A549 (cell line): ENCODE measurements at regions not wholly inside any gene's neighbourhood (a gene's known extent, or its start where the extent isn't known, plus 50 kb on each side); places are given as distances from the start of the nearest gene placed in this dataset.

Source experiments
- CTCF ChIP-seq: fragments of >200 bp; sonication (Bioruptor Twin); formaldehyde crosslinking; IDR thresholded peaks from 3 replicates; pipeline ENCODE4 v1.5.1; 2016
- E2F6 ChIP-seq: IDR thresholded peaks from 2 replicates; pipeline ENCODE4 v1.6.1; 2012; ENCODE audit warnings: low read depth, borderline replicate concordance
- EP300 ChIP-seq, 2 experiments: fragments of >200 bp; sonication (Bioruptor Twin); formaldehyde crosslinking; IDR thresholded peaks; 2 replicates in 1 of 2; 3 replicates in 1 of 2; pipeline ENCODE4 v1.6.1; 2016 to 2017
- ESRRA ChIP-seq: fragments of 150-350 bp; IDR thresholded peaks from 2 replicates; pipeline ENCODE4 v1.6.1; 2014; ENCODE audit warnings: mild to moderate bottlenecking, low read length, borderline replicate concordance
- HDAC2 ChIP-seq: fragments of 200-600 bp; sonication (generic); IDR thresholded peaks from 2 replicates; pipeline ENCODE4 v1.6.1; 2016
- HMGXB4 ChIP-seq: fragments of 250-450 bp; sonication (Bioruptor Pico); IDR thresholded peaks from 2 replicates; pipeline ENCODE4 v1.5.0; 2021; ENCODE audit warnings: mild to moderate bottlenecking, moderate library complexity, borderline replicate concordance
- JUNB ChIP-seq: fragments of >200 bp; sonication (Bioruptor Twin); formaldehyde crosslinking; IDR thresholded peaks from 2 replicates; pipeline ENCODE4 v1.6.1; 2016
- MAFK ChIP-seq: fragments of 450-650 bp; IDR thresholded peaks from 2 replicates; pipeline ENCODE4 v1.6.1; 2014; ENCODE audit not compliant: partially characterized antibody
- PHF8 ChIP-seq: fragments of 200-600 bp; sonication (generic); IDR thresholded peaks from 2 replicates; pipeline ENCODE4 v1.6.1; 2016; ENCODE audit warnings: low read depth, mild to moderate bottlenecking, antibody characterized with exemption, moderate library complexity, borderline replicate concordance
- POLR2A ChIP-seq: IDR thresholded peaks from 2 replicates; pipeline ENCODE4 v1.6.1; 2012; ENCODE audit warnings: mild to moderate bottlenecking, low read length
- RARB ChIP-seq: fragments of 250-450 bp; sonication (Bioruptor Pico); IDR thresholded peaks from 2 replicates; pipeline ENCODE4 v1.8.0; 2021; ENCODE audit warnings: mild to moderate bottlenecking, moderate library complexity
- RCOR1 ChIP-seq: fragments of 150-350 bp; IDR thresholded peaks from 2 replicates; pipeline ENCODE4 v1.6.1; 2014; ENCODE audit warnings: antibody characterized with exemption, low read length, low read depth
- ZNF302 ChIP-seq: fragments of 250-450 bp; sonication (Bioruptor Pico); IDR thresholded peaks from 2 replicates; pipeline ENCODE4 v1.9.0; 2021; ENCODE audit warnings: inconsistent platforms, mild to moderate bottlenecking, moderate library complexity
- TF ChIP-seq, protein P1 (sequence below): fragments of 200-600 bp; sonication (generic); IDR thresholded peaks from 2 replicates; pipeline ENCODE4 v1.6.1; 2016; ENCODE audit warnings: antibody characterized with exemption, mild to moderate bottlenecking, moderate library complexity

DNA sequence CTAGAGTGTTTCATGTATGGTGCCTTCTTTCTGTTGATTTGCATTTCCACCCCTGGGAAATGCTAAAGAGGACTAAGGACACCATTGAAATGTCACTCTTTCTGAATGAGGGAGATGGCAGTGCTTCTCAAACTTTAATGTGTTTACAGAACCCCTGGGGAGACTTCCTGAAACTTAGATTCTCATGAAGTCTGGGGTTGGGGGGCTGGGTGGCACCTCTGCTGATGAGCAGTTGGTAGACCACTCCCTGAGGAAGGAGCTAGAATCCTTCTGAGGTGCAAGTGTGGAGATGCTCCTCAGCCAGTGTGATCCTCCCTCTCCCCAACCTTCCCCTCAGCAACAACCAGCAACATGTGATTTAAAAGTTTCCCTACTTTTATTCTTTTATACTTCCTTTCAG is 546.8 kb downstream of the LRRC70 start:
- TF ChIP-seq CTCF (no peak), HDAC2 (no peak), HMGXB4 (no peak), EP300 (IDR thresholded peaks at IDR 0.05) (no peak), PHF8 (no peak), ZNF302 (CRISPR knock-in tag) (no peak), ESRRA (no peak), POLR2A (no peak), JUNB (no peak), E2F6 (no peak), RARB (CRISPR knock-in tag) (no peak), RCOR1 (no peak), MAFK (no peak)
- TF ChIP-seq, protein P1, sequence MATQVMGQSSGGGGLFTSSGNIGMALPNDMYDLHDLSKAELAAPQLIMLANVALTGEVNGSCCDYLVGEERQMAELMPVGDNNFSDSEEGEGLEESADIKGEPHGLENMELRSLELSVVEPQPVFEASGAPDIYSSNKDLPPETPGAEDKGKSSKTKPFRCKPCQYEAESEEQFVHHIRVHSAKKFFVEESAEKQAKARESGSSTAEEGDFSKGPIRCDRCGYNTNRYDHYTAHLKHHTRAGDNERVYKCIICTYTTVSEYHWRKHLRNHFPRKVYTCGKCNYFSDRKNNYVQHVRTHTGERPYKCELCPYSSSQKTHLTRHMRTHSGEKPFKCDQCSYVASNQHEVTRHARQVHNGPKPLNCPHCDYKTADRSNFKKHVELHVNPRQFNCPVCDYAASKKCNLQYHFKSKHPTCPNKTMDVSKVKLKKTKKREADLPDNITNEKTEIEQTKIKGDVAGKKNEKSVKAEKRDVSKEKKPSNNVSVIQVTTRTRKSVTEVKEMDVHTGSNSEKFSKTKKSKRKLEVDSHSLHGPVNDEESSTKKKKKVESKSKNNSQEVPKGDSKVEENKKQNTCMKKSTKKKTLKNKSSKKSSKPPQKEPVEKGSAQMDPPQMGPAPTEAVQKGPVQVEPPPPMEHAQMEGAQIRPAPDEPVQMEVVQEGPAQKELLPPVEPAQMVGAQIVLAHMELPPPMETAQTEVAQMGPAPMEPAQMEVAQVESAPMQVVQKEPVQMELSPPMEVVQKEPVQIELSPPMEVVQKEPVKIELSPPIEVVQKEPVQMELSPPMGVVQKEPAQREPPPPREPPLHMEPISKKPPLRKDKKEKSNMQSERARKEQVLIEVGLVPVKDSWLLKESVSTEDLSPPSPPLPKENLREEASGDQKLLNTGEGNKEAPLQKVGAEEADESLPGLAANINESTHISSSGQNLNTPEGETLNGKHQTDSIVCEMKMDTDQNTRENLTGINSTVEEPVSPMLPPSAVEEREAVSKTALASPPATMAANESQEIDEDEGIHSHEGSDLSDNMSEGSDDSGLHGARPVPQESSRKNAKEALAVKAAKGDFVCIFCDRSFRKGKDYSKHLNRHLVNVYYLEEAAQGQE, result no peak
